ENCODE measurements at regions not wholly inside any gene's neighbourhood (a gene's known extent, or its start where the extent isn't known, plus 50 kb on each side); places are given as distances from the start of the nearest gene placed in this dataset.

- no peak overlapping the region for H3K27ac ChIP-seq (ENCODE audit: low read depth, low read length)
Measured at GRCh38 chr7:142407939-142408570, 150.2 kb upstream of the PRSS58 start.

GRCh38 chr7:142405122-142405765 is 147.4 kb upstream of the PRSS58 start:
- Histone ChIP-seq H3K27me3 (ENCODE audit: control insufficient read depth, insufficient read depth, low read length) (no peaks in the 10 kb centered on the region), H3K27ac (ENCODE audit: low read depth, low read length) (no peak overlapping the region), H3K9me3 (ENCODE audit: control insufficient read depth, insufficient read depth, low read length) (no peaks in the 10 kb centered on the region), H3K4me3 (ENCODE audit: low read depth, low read length) (no peak overlapping the region), H3K4me1 (ENCODE audit: control insufficient read depth, insufficient read depth, low read length) (no peaks in the 10 kb centered on the region), H3K36me3 (ENCODE audit: control insufficient read depth, insufficient read depth, low read length) (no peaks in the 10 kb centered on the region)
- no peak for DNase-seq (ENCODE audit: low read depth in 4 of 6, low spot score in 6 of 6)
- WGBS (ENCODE audit: insufficient coverage): 88% methylated on average over 7 of the region's 7 CpGs

More at GRCh38 chr7:142407939-142408570, 150.2 kb upstream of the PRSS58 start:
- Histone ChIP-seq H3K27me3 (ENCODE audit: control insufficient read depth, insufficient read depth, low read length) (no peaks in the 10 kb centered on the region), H3K4me3 (ENCODE audit: low read depth, low read length) (no peak overlapping the region), H3K36me3 (ENCODE audit: control insufficient read depth, insufficient read depth, low read length) (no peaks in the 10 kb centered on the region), H3K9me3 (ENCODE audit: control insufficient read depth, insufficient read depth, low read length) (no peaks in the 10 kb centered on the region), H3K4me1 (ENCODE audit: control insufficient read depth, insufficient read depth, low read length) (no peaks in the 10 kb centered on the region)
- WGBS (ENCODE audit: insufficient coverage): 79% methylated on average over 2 of the region's 8 CpGs
- no peak for DNase-seq (ENCODE audit: low read depth in 4 of 6, low spot score in 6 of 6)

- Histone ChIP-seq H3K9me3 (ENCODE audit: control insufficient read depth, insufficient read depth, low read length) (no peaks in the 10 kb centered on the region), H3K27me3 (ENCODE audit: control insufficient read depth, insufficient read depth, low read length) (no peaks in the 10 kb centered on the region), H3K27ac (ENCODE audit: low read depth, low read length) (no peak overlapping the region), H3K36me3 (ENCODE audit: control insufficient read depth, insufficient read depth, low read length) (no peaks in the 10 kb centered on the region), H3K4me1 (ENCODE audit: control insufficient read depth, insufficient read depth, low read length) (no peaks in the 10 kb centered on the region), H3K4me3 (ENCODE audit: low read depth, low read length) (no peak overlapping the region)
- DNase-seq (ENCODE audit: low read depth in 4 of 6, low spot score in 6 of 6): no peak
- 88% methylated on average over 2 of the region's 3 CpGs for WGBS (ENCODE audit: insufficient coverage)
Measured at GRCh38 chr7:142401951-142402350, 144.1 kb upstream of the PRSS58 start.

GRCh38 chr7:142400042-142400533 is 142.2 kb upstream of the PRSS58 start:
- WGBS (ENCODE audit: insufficient coverage): 87% methylated on average over 4 of the region's 5 CpGs
- H3K27ac ChIP-seq (ENCODE audit: low read depth, low read length): no peak overlapping the region
- H3K4me1 ChIP-seq (ENCODE audit: control insufficient read depth, insufficient read depth, low read length): no peaks in the 10 kb centered on the region
- DNase-seq (ENCODE audit: low read depth in 4 of 6, low spot score in 6 of 6): no peak
- H3K36me3 ChIP-seq (ENCODE audit: control insufficient read depth, insufficient read depth, low read length): no peaks in the 10 kb centered on the region
- H3K9me3 ChIP-seq (ENCODE audit: control insufficient read depth, insufficient read depth, low read length): no peaks in the 10 kb centered on the region
- no peaks in the 10 kb centered on the region for H3K27me3 ChIP-seq (ENCODE audit: control insufficient read depth, insufficient read depth, low read length)
- no peak overlapping the region for H3K4me3 ChIP-seq (ENCODE audit: low read depth, low read length)

- no peak for DNase-seq (ENCODE audit: low read depth in 4 of 6, low spot score in 6 of 6)
- H3K27ac ChIP-seq (ENCODE audit: low read depth, low read length): no peak overlapping the region
- H3K9me3 ChIP-seq (ENCODE audit: control insufficient read depth, insufficient read depth, low read length): no peaks in the 10 kb centered on the region
- no peaks in the 10 kb centered on the region for H3K4me1 ChIP-seq (ENCODE audit: control insufficient read depth, insufficient read depth, low read length)
- H3K4me3 ChIP-seq (ENCODE audit: low read depth, low read length): no peak overlapping the region
- no peaks in the 10 kb centered on the region for H3K27me3 ChIP-seq (ENCODE audit: control insufficient read depth, insufficient read depth, low read length)
- 63% methylated on average over 6 of the region's 6 CpGs for WGBS (ENCODE audit: insufficient coverage)
- no peaks in the 10 kb centered on the region for H3K36me3 ChIP-seq (ENCODE audit: control insufficient read depth, insufficient read depth, low read length)
Measured at GRCh38 chr7:142391191-142391992, 133.5 kb upstream of the PRSS58 start.

- Histone ChIP-seq H3K27me3 (ENCODE audit: control insufficient read depth, insufficient read depth, low read length) (no peaks in the 10 kb centered on the region), H3K36me3 (ENCODE audit: control insufficient read depth, insufficient read depth, low read length) (no peaks in the 10 kb centered on the region), H3K9me3 (ENCODE audit: control insufficient read depth, insufficient read depth, low read length) (no peaks in the 10 kb centered on the region), H3K4me3 (ENCODE audit: low read depth, low read length) (no peak overlapping the region), H3K4me1 (ENCODE audit: control insufficient read depth, insufficient read depth, low read length) (peaks cover 6% of the 10 kb centered on the region), H3K27ac (ENCODE audit: low read depth, low read length) (no peak overlapping the region)
- DNase-seq (ENCODE audit: low read depth in 4 of 6, low spot score in 6 of 6): no peak
- WGBS (ENCODE audit: insufficient coverage): 67% methylated on average over 6 of the region's 7 CpGs
Measured at GRCh38 chr7:142389544-142389943, 131.7 kb upstream of the PRSS58 start.

- Histone ChIP-seq H3K36me3 (ENCODE audit: control insufficient read depth, insufficient read depth, low read length) (no peaks in the 10 kb centered on the region), H3K4me3 (ENCODE audit: low read depth, low read length) (no peak overlapping the region), H3K4me1 (ENCODE audit: control insufficient read depth, insufficient read depth, low read length) (peaks cover 6% of the 10 kb centered on the region), H3K9me3 (ENCODE audit: control insufficient read depth, insufficient read depth, low read length) (no peaks in the 10 kb centered on the region), H3K27ac (ENCODE audit: low read depth, low read length) (no peak overlapping the region), H3K27me3 (ENCODE audit: control insufficient read depth, insufficient read depth, low read length) (no peaks in the 10 kb centered on the region)
- 63% methylated on average over 7 of the region's 8 CpGs for WGBS (ENCODE audit: insufficient coverage)
- DNase-seq (ENCODE audit: low read depth in 4 of 6, low spot score in 6 of 6): peak in 5 of 6 donors; percentile 7 to 65 (median 19)
Measured at GRCh38 chr7:142385491-142386340, 127.9 kb upstream of the PRSS58 start.

- WGBS (ENCODE audit: insufficient coverage): 76% methylated on average over 4 of the region's 11 CpGs
- H3K9me3 ChIP-seq (ENCODE audit: control insufficient read depth, insufficient read depth, low read length): no peaks in the 10 kb centered on the region
- no peaks in the 10 kb centered on the region for H3K36me3 ChIP-seq (ENCODE audit: control insufficient read depth, insufficient read depth, low read length)
- no peak for DNase-seq (ENCODE audit: low read depth in 4 of 6, low spot score in 6 of 6)
- H3K4me1 ChIP-seq (ENCODE audit: control insufficient read depth, insufficient read depth, low read length): peaks cover 6% of the 10 kb centered on the region
- no peak overlapping the region for H3K4me3 ChIP-seq (ENCODE audit: low read depth, low read length)
- H3K27me3 ChIP-seq (ENCODE audit: control insufficient read depth, insufficient read depth, low read length): no peaks in the 10 kb centered on the region
- H3K27ac ChIP-seq (ENCODE audit: low read depth, low read length): no peak overlapping the region
Measured at GRCh38 chr7:142384493-142384922, 126.7 kb upstream of the PRSS58 start.

- H3K9me3 ChIP-seq (ENCODE audit: control insufficient read depth, insufficient read depth, low read length): no peaks in the 10 kb centered on the region
- DNase-seq (ENCODE audit: low read depth in 4 of 6, low spot score in 6 of 6): no peak
- 89% methylated on average over 5 of the region's 6 CpGs for WGBS (ENCODE audit: insufficient coverage)
- no peak overlapping the region for H3K4me3 ChIP-seq (ENCODE audit: low read depth, low read length)
- peaks cover 6% of the 10 kb centered on the region for H3K4me1 ChIP-seq (ENCODE audit: control insufficient read depth, insufficient read depth, low read length)
- no peaks in the 10 kb centered on the region for H3K36me3 ChIP-seq (ENCODE audit: control insufficient read depth, insufficient read depth, low read length)
- no peak overlapping the region for H3K27ac ChIP-seq (ENCODE audit: low read depth, low read length)
- H3K27me3 ChIP-seq (ENCODE audit: control insufficient read depth, insufficient read depth, low read length): no peaks in the 10 kb centered on the region
Measured at GRCh38 chr7:142383841-142384492, 126.1 kb upstream of the PRSS58 start.

Measured in spinal cord (tissue), 9 donors.